ENCODE measurements at regions not wholly inside any gene's neighbourhood (a gene's known extent, or its start where the extent isn't known, plus 50 kb on each side); places are given as distances from the start of the nearest gene placed in this dataset.

GRCh38 chr1:219533280-219533679, 79.6 kb downstream of the ZC3H11B start:
- no peaks in the 10 kb centered on the region for H3K79me2 ChIP-seq (ENCODE audit: control insufficient read depth, insufficient read depth, low read length)
- H3K4me3 ChIP-seq (ENCODE audit: control insufficient read depth in 2 of 3, extremely low read depth in 1 of 3, insufficient read depth in 2 of 3, low read depth in 1 of 3, low read length in 3 of 3), result no peak overlapping the region
- H3K9me3 ChIP-seq (ENCODE audit: control insufficient read depth, low read depth, low read length), result no peaks in the 10 kb centered on the region
- no peak overlapping the region for H3K4me2 ChIP-seq (ENCODE audit: control insufficient read depth, extremely low read depth, insufficient read depth, low read depth, low read length)
- DNase-seq (ENCODE audit: low read depth, low spot score), result no peak
- H3K36me3 ChIP-seq (ENCODE audit: control insufficient read depth in 2 of 2, extremely low read depth in 1 of 2, insufficient read depth in 2 of 2, low read length in 2 of 2), result no peaks in the 10 kb centered on the region
- H4K20me1 ChIP-seq (ENCODE audit: control insufficient read depth, extremely low read depth, insufficient read depth, low read length), result no peaks in the 10 kb centered on the region
- no peak overlapping the region for H3K9ac ChIP-seq (ENCODE audit: control insufficient read depth, extremely low read depth, insufficient read depth, low read length)
- dilution Hi-C loops (cut with MboI; ENCODE audit: extremely low pct_ligation_motif_present, low sequenced_read_pairs), result no loop called here
- TF ChIP-seq CTCF (optimal IDR thresholded peaks at IDR 0.05 in 1 of 3, IDR thresholded peaks at IDR 0.05 in 1 of 3, conservative IDR thresholded peaks at IDR 0.05 in 1 of 3; ENCODE audit: extremely low read depth in 1 of 3, insufficient read depth in 2 of 3, low read length in 3 of 3), result no peak
- no peak for TF ChIP-seq EZH2 (IDR thresholded peaks at IDR 0.05; ENCODE audit: low read length)
- no peaks in the 10 kb centered on the region for H3K27me3 ChIP-seq (ENCODE audit: control insufficient read depth, extremely low read depth, insufficient read depth, low read length)
- no peak overlapping the region for H2AFZ ChIP-seq (ENCODE audit: control insufficient read depth, low read length)
- H3K27ac ChIP-seq (ENCODE audit: control insufficient read depth, insufficient read depth, low read length), result no peak overlapping the region
- no peaks in the 10 kb centered on the region for H3K9me1 ChIP-seq (ENCODE audit: control insufficient read depth, extremely low read depth, insufficient read depth, low read length)
- no peak for FAIRE-seq
- H3K4me1 ChIP-seq (ENCODE audit: control insufficient read depth, extremely low read depth, insufficient read depth, low read length), result no peaks in the 10 kb centered on the region

GRCh38 chr1:219529116-219529515, 83.8 kb downstream of the ZC3H11B start:
- Histone ChIP-seq H3K9me1 (ENCODE audit: control insufficient read depth, extremely low read depth, insufficient read depth, low read length) (no peaks in the 10 kb centered on the region), H3K36me3 (ENCODE audit: control insufficient read depth in 2 of 2, extremely low read depth in 1 of 2, insufficient read depth in 2 of 2, low read length in 2 of 2) (no peaks in the 10 kb centered on the region), H4K20me1 (ENCODE audit: control insufficient read depth, extremely low read depth, insufficient read depth, low read length) (no peaks in the 10 kb centered on the region), H3K4me3 (ENCODE audit: control insufficient read depth in 2 of 3, extremely low read depth in 1 of 3, insufficient read depth in 2 of 3, low read depth in 1 of 3, low read length in 3 of 3) (no peak overlapping the region), H3K9ac (ENCODE audit: control insufficient read depth, extremely low read depth, insufficient read depth, low read length) (no peak overlapping the region), H3K27me3 (ENCODE audit: control insufficient read depth, extremely low read depth, insufficient read depth, low read length) (no peaks in the 10 kb centered on the region), H3K27ac (ENCODE audit: control insufficient read depth, insufficient read depth, low read length) (no peak overlapping the region), H3K79me2 (ENCODE audit: control insufficient read depth, insufficient read depth, low read length) (no peaks in the 10 kb centered on the region), H2AFZ (ENCODE audit: control insufficient read depth, low read length) (no peak overlapping the region), H3K4me1 (ENCODE audit: control insufficient read depth, extremely low read depth, insufficient read depth, low read length) (no peaks in the 10 kb centered on the region), H3K9me3 (ENCODE audit: control insufficient read depth, low read depth, low read length) (no peaks in the 10 kb centered on the region), H3K4me2 (ENCODE audit: control insufficient read depth, extremely low read depth, insufficient read depth, low read depth, low read length) (no peak overlapping the region)
- DNase-seq (ENCODE audit: low read depth, low spot score) (no peak), FAIRE-seq (no peak)
- dilution Hi-C loops (cut with MboI; ENCODE audit: extremely low pct_ligation_motif_present, low sequenced_read_pairs), result no loop called here
- TF ChIP-seq CTCF (optimal IDR thresholded peaks at IDR 0.05 in 1 of 3, IDR thresholded peaks at IDR 0.05 in 1 of 3, conservative IDR thresholded peaks at IDR 0.05 in 1 of 3; ENCODE audit: extremely low read depth in 1 of 3, insufficient read depth in 2 of 3, low read length in 3 of 3), result no peak
- no peak for TF ChIP-seq EZH2 (IDR thresholded peaks at IDR 0.05; ENCODE audit: low read length)
